HCT116 (cell line): ENCODE measurements at regions not wholly inside any gene's neighbourhood (a gene's known extent, or its start where the extent isn't known, plus 50 kb on each side); places are given as distances from the start of the nearest gene placed in this dataset.

ENCODE experiments used
- CTCF ChIP-seq, 3 experiments: fragments of 200-600 bp in 1 of 3; sonication (generic) in 1 of 3; IDR thresholded peaks in 2 of 3; conservative IDR thresholded peaks in 1 of 3; 2 replicates each; pipeline ENCODE4 v1.5.1; 2012 to 2017; ENCODE audit warnings: low read depth in 2 of 3, low read length in 2 of 3, antibody characterized with exemption in 1 of 3, borderline replicate concordance in 1 of 3, control low read depth in 1 of 3, mild to moderate bottlenecking in 1 of 3, mixed read lengths in 1 of 3, mixed run types in 1 of 3, moderate library complexity in 1 of 3; ENCODE audit not compliant: insufficient read depth in 1 of 3
- EZH2 ChIP-seq: fragments of 200-600 bp; sonication (generic); IDR thresholded peaks from 2 replicates; pipeline ENCODE4 v1.6.1; 2017; ENCODE audit warnings: antibody characterized with exemption, mixed run types
- EZH2phosphoT487 ChIP-seq: fragments of 200-600 bp; IDR thresholded peaks from 2 replicates; pipeline ENCODE4 v1.6.1; 2018; ENCODE audit warnings: antibody characterized with exemption, borderline replicate concordance
- POLR2A ChIP-seq: IDR thresholded peaks from 2 replicates; pipeline ENCODE4 v1.7.0; 2011; ENCODE audit warnings: borderline replicate concordance; ENCODE audit not compliant: insufficient read depth, insufficient read length; ENCODE audit errors: extremely low read depth
- POLR2AphosphoS5 ChIP-seq: IDR thresholded peaks from 2 replicates; pipeline ENCODE4 v1.6.1; 2011; ENCODE audit warnings: mild to moderate bottlenecking, low read depth, low read length, moderate library complexity
- REST ChIP-seq: IDR thresholded peaks from 2 replicates; pipeline ENCODE4 v1.6.1; 2012; ENCODE audit warnings: low read depth
- SIN3A ChIP-seq: IDR thresholded peaks from 2 replicates; pipeline ENCODE4 v1.6.1; 2012; ENCODE audit warnings: low read depth
- SP1 ChIP-seq: IDR thresholded peaks from 2 replicates; pipeline ENCODE4 v1.6.1; 2012; ENCODE audit warnings: low read depth
- YY1 ChIP-seq: IDR thresholded peaks from 2 replicates; pipeline ENCODE4 v1.6.1; 2011; ENCODE audit warnings: low read length, low read depth, moderate library complexity, mild to moderate bottlenecking; ENCODE audit not compliant: insufficient replicate concordance; ENCODE audit errors: extremely low read depth
- ZFX ChIP-seq: fragments of 450-650 bp; IDR thresholded peaks from 2 replicates; pipeline ENCODE4 v1.6.1; 2017
- ZNF274 ChIP-seq: fragments of 200-500 bp; sonication (Bioruptor generic); IDR thresholded peaks from 2 replicates; pipeline ENCODE4 v1.6.1; 2014; ENCODE audit warnings: mild to moderate bottlenecking, low read depth, low read length, inconsistent platforms

GRCh38 chr15:69830430-69830829, 267.3 kb downstream of the TLE3 start:
- no peak for TF ChIP-seq EZH2
- no peak for TF ChIP-seq CTCF (IDR thresholded peaks at IDR 0.05 in 2 of 3, conservative IDR thresholded peaks at IDR 0.05 in 1 of 3; ENCODE audit: borderline replicate concordance in 1 of 3, insufficient read depth in 1 of 3, low read depth in 2 of 3, low read length in 2 of 3)
- no peak for TF ChIP-seq ZNF274
- TF ChIP-seq SIN3A = no peak
- no peak for TF ChIP-seq POLR2A
- TF ChIP-seq EZH2phosphoT487 = no peak
- no peak for TF ChIP-seq SP1
- no peak for TF ChIP-seq REST
- no peak for TF ChIP-seq ZFX
- TF ChIP-seq POLR2AphosphoS5 = no peak
- TF ChIP-seq YY1 = no peak
